ENCODE measurements at regions not wholly inside any gene's neighbourhood (a gene's known extent, or its start where the extent isn't known, plus 50 kb on each side); places are given as distances from the start of the nearest gene placed in this dataset.
A peak's percentile ranks its signal among the peaks of the same experiment; 100 is the strongest.

GRCh38 chr20:17809362-17810061, 109.7 kb downstream of the BANF2 start:
- Histone ChIP-seq H3K9ac (ENCODE audit: low read length in 2 of 2) (no peak overlapping the region), H3K4me1 (ENCODE audit: control insufficient read depth, insufficient read depth, low read length) (peaks cover 36% of the 10 kb centered on the region), H3K9me3 (ENCODE audit: control insufficient read depth in 2 of 2, low read length in 2 of 2) (no peaks in the 10 kb centered on the region), H3K36me3 (ENCODE audit: control insufficient read depth in 2 of 2, insufficient read depth in 2 of 2, low read length in 2 of 2) (no peaks in the 10 kb centered on the region), H3K27me3 (ENCODE audit: control insufficient read depth in 1 of 2, insufficient read depth in 2 of 2, low read length in 2 of 2) (no peaks in the 10 kb centered on the region), H3K27ac (ENCODE audit: low read length) (peak overlapping the region; percentile 31), H3K4me3 (ENCODE audit: low read length in 2 of 2) (no peak overlapping the region)

GRCh38 chr20:17808782-17809181, 109.0 kb downstream of the BANF2 start:
- no peaks in the 10 kb centered on the region for H3K36me3 ChIP-seq (ENCODE audit: control insufficient read depth in 2 of 2, insufficient read depth in 2 of 2, low read length in 2 of 2)
- no peak overlapping the region for H3K9ac ChIP-seq (ENCODE audit: low read length in 2 of 2)
- no peaks in the 10 kb centered on the region for H3K27me3 ChIP-seq (ENCODE audit: control insufficient read depth in 1 of 2, insufficient read depth in 2 of 2, low read length in 2 of 2)
- peaks cover 38% of the 10 kb centered on the region for H3K4me1 ChIP-seq (ENCODE audit: control insufficient read depth, insufficient read depth, low read length)
- H3K9me3 ChIP-seq (ENCODE audit: control insufficient read depth in 2 of 2, low read length in 2 of 2): no peaks in the 10 kb centered on the region
- H3K27ac ChIP-seq (ENCODE audit: low read length): peak overlapping the region; percentile 37
- no peak overlapping the region for H3K4me3 ChIP-seq (ENCODE audit: low read length in 2 of 2)

- peaks cover 38% of the 10 kb centered on the region for H3K4me1 ChIP-seq (ENCODE audit: control insufficient read depth, insufficient read depth, low read length)
- no peak overlapping the region for H3K9ac ChIP-seq (ENCODE audit: low read length in 2 of 2)
- H3K36me3 ChIP-seq (ENCODE audit: control insufficient read depth in 2 of 2, insufficient read depth in 2 of 2, low read length in 2 of 2): no peaks in the 10 kb centered on the region
- H3K27ac ChIP-seq (ENCODE audit: low read length): peak overlapping the region; percentile 11
- no peaks in the 10 kb centered on the region for H3K27me3 ChIP-seq (ENCODE audit: control insufficient read depth in 1 of 2, insufficient read depth in 2 of 2, low read length in 2 of 2)
- H3K4me3 ChIP-seq (ENCODE audit: low read length in 2 of 2): no peak overlapping the region
- H3K9me3 ChIP-seq (ENCODE audit: control insufficient read depth in 2 of 2, low read length in 2 of 2): no peaks in the 10 kb centered on the region
Measured at GRCh38 chr20:17808357-17808756, 108.6 kb downstream of the BANF2 start.

- no peak overlapping the region for H3K4me3 ChIP-seq (ENCODE audit: low read length in 2 of 2)
- no peaks in the 10 kb centered on the region for H3K9me3 ChIP-seq (ENCODE audit: control insufficient read depth in 2 of 2, low read length in 2 of 2)
- peak overlapping the region; percentile 11 for H3K27ac ChIP-seq (ENCODE audit: low read length)
- no peaks in the 10 kb centered on the region for H3K27me3 ChIP-seq (ENCODE audit: control insufficient read depth in 1 of 2, insufficient read depth in 2 of 2, low read length in 2 of 2)
- no peaks in the 10 kb centered on the region for H3K36me3 ChIP-seq (ENCODE audit: control insufficient read depth in 2 of 2, insufficient read depth in 2 of 2, low read length in 2 of 2)
- no peak overlapping the region for H3K9ac ChIP-seq (ENCODE audit: low read length in 2 of 2)
- H3K4me1 ChIP-seq (ENCODE audit: control insufficient read depth, insufficient read depth, low read length): peaks cover 38% of the 10 kb centered on the region
Measured at GRCh38 chr20:17807651-17808050, 107.9 kb downstream of the BANF2 start.

- H3K27ac ChIP-seq (ENCODE audit: low read length): peak overlapping the region; percentile 69
- H3K27me3 ChIP-seq (ENCODE audit: control insufficient read depth in 1 of 2, insufficient read depth in 2 of 2, low read length in 2 of 2): no peaks in the 10 kb centered on the region
- peaks cover 38% of the 10 kb centered on the region for H3K4me1 ChIP-seq (ENCODE audit: control insufficient read depth, insufficient read depth, low read length)
- no peaks in the 10 kb centered on the region for H3K9me3 ChIP-seq (ENCODE audit: control insufficient read depth in 2 of 2, low read length in 2 of 2)
- H3K9ac ChIP-seq (ENCODE audit: low read length in 2 of 2): peak overlapping the region; percentile 52 to 66
- no peaks in the 10 kb centered on the region for H3K36me3 ChIP-seq (ENCODE audit: control insufficient read depth in 2 of 2, insufficient read depth in 2 of 2, low read length in 2 of 2)
- peak overlapping the region in 1 of 2 donors; percentile 62 for H3K4me3 ChIP-seq (ENCODE audit: low read length in 2 of 2)
Measured at GRCh38 chr20:17806739-17807441, 107.1 kb downstream of the BANF2 start.

- Histone ChIP-seq H3K27ac (ENCODE audit: low read length) (peak overlapping the region; percentile 69), H3K4me3 (ENCODE audit: low read length in 2 of 2) (peak overlapping the region in 1 of 2 donors; percentile 62), H3K9me3 (ENCODE audit: control insufficient read depth in 2 of 2, low read length in 2 of 2) (no peaks in the 10 kb centered on the region)
Measured at GRCh38 chr20:17806107-17806506, 106.3 kb downstream of the BANF2 start.

GRCh38 chr20:17803765-17804164, 104.0 kb downstream of the BANF2 start:
- Histone ChIP-seq H3K36me3 (ENCODE audit: control insufficient read depth in 2 of 2, insufficient read depth in 2 of 2, low read length in 2 of 2) (no peaks in the 10 kb centered on the region), H3K4me3 (ENCODE audit: low read length in 2 of 2) (no peak overlapping the region), H3K9me3 (ENCODE audit: control insufficient read depth in 2 of 2, low read length in 2 of 2) (no peaks in the 10 kb centered on the region), H3K27ac (ENCODE audit: low read length) (no peak overlapping the region), H3K9ac (ENCODE audit: low read length in 2 of 2) (no peak overlapping the region), H3K4me1 (ENCODE audit: control insufficient read depth, insufficient read depth, low read length) (peaks cover 22% of the 10 kb centered on the region), H3K27me3 (ENCODE audit: control insufficient read depth in 1 of 2, insufficient read depth in 2 of 2, low read length in 2 of 2) (no peaks in the 10 kb centered on the region)

More at GRCh38 chr20:17806107-17806506, 106.3 kb downstream of the BANF2 start:
- Histone ChIP-seq H3K36me3 (ENCODE audit: control insufficient read depth in 2 of 2, insufficient read depth in 2 of 2, low read length in 2 of 2) (no peaks in the 10 kb centered on the region), H3K9ac (ENCODE audit: low read length in 2 of 2) (peak overlapping the region; percentile 52 to 66), H3K27me3 (ENCODE audit: control insufficient read depth in 1 of 2, insufficient read depth in 2 of 2, low read length in 2 of 2) (no peaks in the 10 kb centered on the region), H3K4me1 (ENCODE audit: control insufficient read depth, insufficient read depth, low read length) (peaks cover 38% of the 10 kb centered on the region)

- Histone ChIP-seq H3K4me1 (ENCODE audit: control insufficient read depth, insufficient read depth, low read length) (peaks cover 22% of the 10 kb centered on the region), H3K27me3 (ENCODE audit: control insufficient read depth in 1 of 2, insufficient read depth in 2 of 2, low read length in 2 of 2) (no peaks in the 10 kb centered on the region), H3K9ac (ENCODE audit: low read length in 2 of 2) (no peak overlapping the region), H3K4me3 (ENCODE audit: low read length in 2 of 2) (no peak overlapping the region), H3K27ac (ENCODE audit: low read length) (no peak overlapping the region), H3K36me3 (ENCODE audit: control insufficient read depth in 2 of 2, insufficient read depth in 2 of 2, low read length in 2 of 2) (no peaks in the 10 kb centered on the region), H3K9me3 (ENCODE audit: control insufficient read depth in 2 of 2, low read length in 2 of 2) (no peaks in the 10 kb centered on the region)
Measured at GRCh38 chr20:17799575-17800227, 99.9 kb downstream of the BANF2 start.

- Histone ChIP-seq H3K4me3 (ENCODE audit: low read length in 2 of 2) (no peak overlapping the region), H3K4me1 (ENCODE audit: control insufficient read depth, insufficient read depth, low read length) (peaks cover 27% of the 10 kb centered on the region), H3K36me3 (ENCODE audit: control insufficient read depth in 2 of 2, insufficient read depth in 2 of 2, low read length in 2 of 2) (no peaks in the 10 kb centered on the region), H3K27me3 (ENCODE audit: control insufficient read depth in 1 of 2, insufficient read depth in 2 of 2, low read length in 2 of 2) (no peaks in the 10 kb centered on the region), H3K27ac (ENCODE audit: low read length) (no peak overlapping the region), H3K9ac (ENCODE audit: low read length in 2 of 2) (no peak overlapping the region), H3K9me3 (ENCODE audit: control insufficient read depth in 2 of 2, low read length in 2 of 2) (no peaks in the 10 kb centered on the region)
Measured at GRCh38 chr20:17798601-17799000, 98.8 kb downstream of the BANF2 start.

GRCh38 chr20:17797579-17797978, 97.8 kb downstream of the BANF2 start:
- no peak overlapping the region for H3K4me3 ChIP-seq (ENCODE audit: low read length in 2 of 2)
- no peak overlapping the region for H3K9ac ChIP-seq (ENCODE audit: low read length in 2 of 2)
- H3K27me3 ChIP-seq (ENCODE audit: control insufficient read depth in 1 of 2, insufficient read depth in 2 of 2, low read length in 2 of 2): no peaks in the 10 kb centered on the region
- no peak overlapping the region for H3K27ac ChIP-seq (ENCODE audit: low read length)
- peaks cover 27% of the 10 kb centered on the region for H3K4me1 ChIP-seq (ENCODE audit: control insufficient read depth, insufficient read depth, low read length)
- H3K36me3 ChIP-seq (ENCODE audit: control insufficient read depth in 2 of 2, insufficient read depth in 2 of 2, low read length in 2 of 2): no peaks in the 10 kb centered on the region
- H3K9me3 ChIP-seq (ENCODE audit: control insufficient read depth in 2 of 2, low read length in 2 of 2): no peaks in the 10 kb centered on the region
